Esophagus muscularis mucosa (tissue), 4 donors: ENCODE measurements at regions not wholly inside any gene's neighbourhood (a gene's known extent, or its start where the extent isn't known, plus 50 kb on each side); places are given as distances from the start of the nearest gene placed in this dataset.
"Not testable (repeated sequence)": the region's sequence is repeated elsewhere in the genome, so short reads cannot be mapped to it uniquely, and the experiment has no call there.

Experiments used
- DNase-seq: peaks from one replicate; pipeline ENCODE4 v3.0.0-alpha.2; 2017; ENCODE audit errors: extremely low spot score
- H3K27ac ChIP-seq, 4 donors: fragments of 200-600 bp; sonication (generic); replicated peaks in 1 of 4; 1 replicate in 3 of 4; 2 replicates in 1 of 4; pipeline ENCODE4 v1.5.1; 2016 to 2019; ENCODE audit warnings: mild to moderate bottlenecking in 1 of 4
- H3K27me3 ChIP-seq, 4 donors: fragments of 200-600 bp; sonication (generic); one replicate each; pipeline versions ENCODE4 v1.5.1 to v1.6.0; 2016 to 2019
- H3K36me3 ChIP-seq, 4 donors: fragments of 200-600 bp; sonication (generic); one replicate each; pipeline ENCODE4 v1.5.1; 2016 to 2019
- H3K4me1 ChIP-seq, 4 donors: fragments of 200-600 bp; sonication (generic); one replicate each; pipeline ENCODE4 v1.5.1; 2016 to 2019
- H3K4me3 ChIP-seq, 4 donors: fragments of 200-600 bp; sonication (generic); 1 replicate in 2 of 4; 2 replicates in 2 of 4; pipeline ENCODE4 v1.5.1; 2016 to 2019; ENCODE audit warnings: mild to moderate bottlenecking in 4 of 4, moderate library complexity in 1 of 4
- H3K9me3 ChIP-seq, 4 donors: fragments of 200-600 bp; sonication (generic); 1 replicate in 3 of 4; 2 replicates in 1 of 4; pipeline ENCODE4 v1.5.1; 2016 to 2019
- CTCF ChIP-seq, 3 experiments: fragments of 200-600 bp in 2 of 3; fragments of 450-650 bp in 1 of 3; sonication (generic) in 2 of 3; IDR thresholded peaks; one replicate each; pipeline ENCODE4 v1.5.1; 2017 to 2019; ENCODE audit warnings: antibody characterized with exemption in 3 of 3, mild to moderate bottlenecking in 2 of 3, moderate library complexity in 1 of 3
- EP300 ChIP-seq: sonication (generic); formaldehyde crosslinking; IDR thresholded peaks from one replicate; pipeline ENCODE4 v1.6.1; 2017; ENCODE audit warnings: antibody characterized with exemption
- POLR2A ChIP-seq: fragments of 450-650 bp; IDR thresholded peaks from one replicate; pipeline ENCODE4 v1.6.1; 2017; ENCODE audit warnings: antibody characterized with exemption, moderate library complexity, mild to moderate bottlenecking, low read depth
- POLR2AphosphoS5 ChIP-seq, 2 donors: sonication (generic); formaldehyde crosslinking; IDR thresholded peaks; one replicate each; pipeline ENCODE4 v1.6.1; 2017; ENCODE audit warnings: antibody characterized with exemption in 2 of 2
- WGBS: methylation state at CpG from one replicate; pipeline ENCODE4 v1.1.5; 2018; 5-methylcytosine and 5-hydroxymethylcytosine counted together
- intact Hi-C: fragments of 100-400 bp; cut with DNase I; formaldehyde crosslinking; loops from one replicate; pipeline ENCODE4 v1.15.1; 2023

GRCh38 chr17:22398446-22398845 is 706.1 kb downstream of the KCNJ18 start:
- DNase-seq, H3K27me3 ChIP-seq, H3K4me3 ChIP-seq, H3K9me3 ChIP-seq, H3K4me1 ChIP-seq, intact Hi-C loops, H3K27ac ChIP-seq, H3K36me3 ChIP-seq: not testable (repeated sequence)
- no CpG with 5 or more reads among the region's 19 CpGs for WGBS

DNA sequence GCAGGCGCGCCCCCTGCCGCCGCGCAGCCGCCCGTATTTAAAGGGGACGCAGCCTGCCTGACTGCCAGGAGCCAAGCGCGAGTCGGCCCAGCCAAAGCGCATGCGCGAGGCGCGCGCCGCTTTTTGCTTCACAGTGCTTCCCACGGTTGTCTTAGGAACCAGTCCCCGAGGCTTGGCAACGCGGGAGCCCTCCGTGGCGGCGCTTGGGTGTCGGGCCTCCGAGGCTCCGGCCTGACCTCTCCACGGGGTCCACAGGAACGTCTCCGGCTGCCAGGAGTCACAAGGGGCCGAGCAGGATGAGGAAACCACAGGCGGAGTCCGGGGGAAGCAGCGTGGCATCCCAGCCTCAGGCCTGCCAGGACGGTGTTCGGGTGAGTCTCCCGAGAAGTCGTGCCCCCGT is 706.7 kb downstream of the KCNJ18 start:
- H3K27ac ChIP-seq, intact Hi-C loops, H3K4me3 ChIP-seq, H3K9me3 ChIP-seq, H3K36me3 ChIP-seq, DNase-seq, H3K27me3 ChIP-seq, H3K4me1 ChIP-seq: not testable (repeated sequence)
- no CpG with 5 or more reads among the region's 40 CpGs for WGBS

DNA sequence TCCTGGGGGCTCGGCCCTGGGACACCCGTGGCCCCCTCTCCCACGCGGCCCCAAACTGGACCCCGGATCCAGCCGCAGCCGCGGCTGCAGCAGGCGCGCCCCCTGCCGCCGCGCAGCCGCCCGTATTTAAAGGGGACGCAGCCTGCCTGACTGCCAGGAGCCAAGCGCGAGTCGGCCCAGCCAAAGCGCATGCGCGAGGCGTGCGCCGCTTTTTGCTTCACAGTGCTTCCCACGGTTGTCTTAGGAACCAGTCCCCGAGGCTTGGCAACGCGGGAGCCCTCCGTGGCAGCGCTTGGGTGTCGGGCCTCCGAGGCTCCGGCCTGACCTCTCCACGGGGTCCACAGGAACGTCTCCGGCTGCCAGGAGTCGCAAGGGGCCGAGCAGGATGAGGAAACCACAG is 712.8 kb downstream of the KCNJ18 start:
- DNase-seq, H3K36me3 ChIP-seq, H3K4me3 ChIP-seq, H3K27me3 ChIP-seq, H3K9me3 ChIP-seq, H3K4me1 ChIP-seq, H3K27ac ChIP-seq, intact Hi-C loops: not testable (repeated sequence)
- WGBS = no CpG with 5 or more reads among the region's 39 CpGs

DNA sequence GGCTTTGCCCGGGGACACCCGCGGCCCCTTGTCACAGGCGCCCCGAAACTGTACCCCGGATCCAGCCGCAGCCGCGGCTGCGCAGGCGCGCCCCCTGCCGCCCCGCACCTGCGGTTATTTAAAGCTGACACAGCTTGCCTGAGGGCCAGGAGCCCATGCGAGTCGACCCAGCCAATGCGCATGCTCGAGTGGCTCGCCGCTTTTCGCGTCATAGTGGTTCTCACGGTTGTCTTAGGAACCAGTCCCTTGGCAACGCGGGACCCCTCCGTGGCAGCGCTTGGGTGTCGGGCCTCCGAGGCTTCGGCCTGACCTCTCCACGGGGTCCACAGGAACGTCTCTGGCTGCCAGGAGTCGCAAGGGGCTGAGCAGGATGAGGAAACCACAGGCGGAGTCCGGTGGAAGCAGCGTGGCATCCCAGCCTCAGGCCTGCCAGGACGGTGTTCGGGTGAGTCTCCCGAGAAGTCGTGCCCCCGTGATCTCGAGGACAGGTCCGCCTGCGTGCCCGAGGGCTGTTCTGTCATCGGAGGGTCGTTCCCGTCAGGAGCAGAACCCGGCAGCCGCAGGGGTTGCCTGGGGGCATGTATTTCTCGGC is 716.9 kb downstream of the KCNJ18 start:
- no peaks in the 10 kb centered on the region for H3K4me1 ChIP-seq
- intact Hi-C loops = no loop called here
- no peak for DNase-seq
- H3K27me3 ChIP-seq = no peaks in the 10 kb centered on the region
- 96% methylated on average over 5 of the region's 52 CpGs for WGBS
- H3K9me3 ChIP-seq = peaks cover 0 to 20% (median 6%) of the 10 kb centered on the region in 4 donors
- H3K36me3 ChIP-seq = no peaks in the 10 kb centered on the region
- no peak overlapping the region for H3K27ac ChIP-seq
- TF ChIP-seq EP300 (no peak), POLR2A (no peak), POLR2AphosphoS5 (IDR thresholded peaks at IDR 0.05) (no peak), CTCF (IDR thresholded peaks at IDR 0.05) (no peak)
- H3K4me3 ChIP-seq = no peak overlapping the region

- 71% methylated on average over 13 of the region's 14 CpGs for WGBS
- H3K4me1 ChIP-seq = no peaks in the 10 kb centered on the region
- peaks cover 0 to 20% (median 6%) of the 10 kb centered on the region in 4 donors for H3K9me3 ChIP-seq
- no peaks in the 10 kb centered on the region for H3K36me3 ChIP-seq
- no peaks in the 10 kb centered on the region for H3K27me3 ChIP-seq
- no peak overlapping the region for H3K27ac ChIP-seq
- intact Hi-C loops = no loop called here
- H3K4me3 ChIP-seq = no peak overlapping the region
- no peak for DNase-seq
- no peak for TF ChIP-seq EP300
- no peak for TF ChIP-seq POLR2AphosphoS5 (IDR thresholded peaks at IDR 0.05)
- TF ChIP-seq POLR2A = no peak
- no peak for TF ChIP-seq CTCF (IDR thresholded peaks at IDR 0.05)
These were observed 717.8 kb downstream of the KCNJ18 start for GRCh38 chr17:22410136-22410535.

- Histone ChIP-seq H3K27me3 (no peaks in the 10 kb centered on the region), H3K4me3 (no peak overlapping the region), H3K9me3 (peaks cover 0 to 25% (median 6%) of the 10 kb centered on the region in 4 donors), H3K36me3 (no peaks in the 10 kb centered on the region), H3K4me1 (no peaks in the 10 kb centered on the region), H3K27ac (no peak overlapping the region)
- TF ChIP-seq CTCF (IDR thresholded peaks at IDR 0.05) = no peak
- intact Hi-C loops = no loop called here
- 80% methylated on average over 12 of the region's 38 CpGs for WGBS
- DNase-seq = no peak
These were observed 719.0 kb downstream of the KCNJ18 start for GRCh38 chr17:22411185-22411784.
